Umbilical cord (tissue), 1 donor: ENCODE measurements at regions not wholly inside any gene's neighbourhood (a gene's known extent, or its start where the extent isn't known, plus 50 kb on each side); places are given as distances from the start of the nearest gene placed in this dataset.
A peak's percentile ranks its signal among the peaks of the same experiment; 100 is the strongest.
"Not testable (repeated sequence)": the region's sequence is repeated elsewhere in the genome, so short reads cannot be mapped to it uniquely, and the experiment has no call there.

Experiments
- DNase-seq: peaks from one replicate; pipeline ENCODE4 v3.0.0-alpha.2; 2015; ENCODE audit warnings: low spot score

GRCh38 chr3:70737666-70738290, 425.3 kb upstream of the MDFIC2 start:
- no peak for DNase-seq

- no peak for DNase-seq
Observed at GRCh38 chr3:70736009-70736408, 423.6 kb upstream of the MDFIC2 start.

- no peak for DNase-seq
Observed at GRCh38 chr3:70734756-70735155, 422.3 kb upstream of the MDFIC2 start.

- DNase-seq: no peak
Observed at GRCh38 chr3:70731046-70731445, 418.6 kb upstream of the MDFIC2 start.

GRCh38 chr3:70729845-70730244, 417.4 kb upstream of the MDFIC2 start:
- no peak for DNase-seq

- no peak for DNase-seq
Observed at GRCh38 chr3:70728311-70728710, 415.9 kb upstream of the MDFIC2 start.

GRCh38 chr3:70726961-70727360, 414.5 kb upstream of the MDFIC2 start:
- DNase-seq: no peak

GRCh38 chr3:70726096-70726938, 413.9 kb upstream of the MDFIC2 start:
- DNase-seq: no peak

- no peak for DNase-seq
Observed at GRCh38 chr3:70722018-70722417, 409.6 kb upstream of the MDFIC2 start.

GRCh38 chr3:70716832-70717231, 404.4 kb upstream of the MDFIC2 start:
- peak; percentile 53 for DNase-seq

GRCh38 chr3:70712449-70713082, 400.1 kb upstream of the MDFIC2 start:
- DNase-seq: no peak

- peak; percentile 38 for DNase-seq
Observed at GRCh38 chr3:70703305-70704102, 391.1 kb upstream of the MDFIC2 start.

- no peak for DNase-seq
Observed at GRCh38 chr3:70702132-70702531, 389.7 kb upstream of the MDFIC2 start.

GRCh38 chr3:70684701-70685100, 372.3 kb upstream of the MDFIC2 start:
- DNase-seq: no peak

GRCh38 chr3:70675810-70676209, 363.4 kb upstream of the MDFIC2 start:
- DNase-seq: not testable (repeated sequence)

GRCh38 chr3:70658513-70659310, 346.3 kb upstream of the MDFIC2 start:
- DNase-seq: no peak

GRCh38 chr3:70657454-70657853, 345.0 kb upstream of the MDFIC2 start:
- DNase-seq: no peak

GRCh38 chr3:70647823-70648222, 335.4 kb upstream of the MDFIC2 start:
- no peak for DNase-seq

GRCh38 chr3:70647094-70647493, 334.7 kb upstream of the MDFIC2 start:
- DNase-seq: no peak

- no peak for DNase-seq
Observed at GRCh38 chr3:70646635-70647034, 334.2 kb upstream of the MDFIC2 start.

- no peak for DNase-seq
Observed at GRCh38 chr3:70640481-70640880, 328.0 kb upstream of the MDFIC2 start.
